ENCODE measurements at regions not wholly inside any gene's neighbourhood (a gene's known extent, or its start where the extent isn't known, plus 50 kb on each side); places are given as distances from the start of the nearest gene placed in this dataset.
A peak's percentile ranks its signal among the peaks of the same experiment; 100 is the strongest.

GRCh38 chr19:5218255-5218855, 122.3 kb downstream of the PTPRS start:
- no peak overlapping the region for H3K4me2 ChIP-seq
- H3K4me3 ChIP-seq, result no peak overlapping the region
- no peak overlapping the region for H3K9ac ChIP-seq
- H3K27ac ChIP-seq, result no peak overlapping the region
- H3K4me1 ChIP-seq, result peaks cover 12 to 27% (median 18%) of the 10 kb centered on the region in 10 experiments
- H3K27me3 ChIP-seq, result no peaks in the 10 kb centered on the region
- no peaks in the 10 kb centered on the region; a peak in 1 of 22 replicates for H4K20me1 ChIP-seq
- TF ChIP-seq Cebpa-rat (IDR thresholded peaks at IDR 0.05), result no peak
- H3K9me3 ChIP-seq (replicated peaks in 1 of 11), result no peaks in the 10 kb centered on the region
- peaks cover 0 to 67% (median 50%) of the 10 kb centered on the region in 11 experiments; a peak in 15 of 22 replicates for H3K36me3 ChIP-seq

DNA sequence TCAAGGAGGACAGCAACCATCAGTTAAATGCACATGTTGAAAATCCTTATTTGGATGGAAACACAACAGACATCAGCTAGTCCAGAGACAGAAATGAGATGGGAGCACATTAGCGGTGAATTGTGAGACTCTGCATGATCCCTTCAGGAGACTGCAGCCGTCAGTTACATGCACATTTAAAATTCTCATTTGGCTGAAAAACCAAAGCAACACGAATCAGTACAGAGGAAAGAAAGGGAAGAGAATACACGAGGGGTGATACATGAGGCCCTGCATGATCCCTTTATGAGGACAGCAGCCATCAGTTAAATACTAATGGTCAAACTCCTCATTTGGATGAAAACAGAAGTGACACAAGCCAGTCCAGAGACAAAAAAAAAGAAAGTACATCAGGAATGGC, 123.4 kb downstream of the PTPRS start:
- Histone ChIP-seq H3K4me1 (peaks cover 12 to 31% (median 18%) of the 10 kb centered on the region in 10 experiments), H4K20me1 (no peaks in the 10 kb centered on the region; a peak in 1 of 22 replicates), H3K4me3 (no peak overlapping the region), H3K9ac (peak overlapping the region in 4 of 11 experiments; percentile 61 to 68 (median 62); a peak in 5 of 22 replicates), H3K27ac (peak overlapping the region in 7 of 11 experiments; percentile 38 to 71 (median 59); a peak in 9 of 22 replicates), H3K27me3 (no peaks in the 10 kb centered on the region), H3K36me3 (peaks cover 0 to 73% (median 57%) of the 10 kb centered on the region in 11 experiments; a peak in 17 of 22 replicates), H3K4me2 (peak overlapping the region; percentile 74 to 95 (median 90)), H3K9me3 (replicated peaks in 1 of 11) (no peaks in the 10 kb centered on the region)
- TF ChIP-seq Cebpa-rat (IDR thresholded peaks at IDR 0.05), result no peak

DNA sequence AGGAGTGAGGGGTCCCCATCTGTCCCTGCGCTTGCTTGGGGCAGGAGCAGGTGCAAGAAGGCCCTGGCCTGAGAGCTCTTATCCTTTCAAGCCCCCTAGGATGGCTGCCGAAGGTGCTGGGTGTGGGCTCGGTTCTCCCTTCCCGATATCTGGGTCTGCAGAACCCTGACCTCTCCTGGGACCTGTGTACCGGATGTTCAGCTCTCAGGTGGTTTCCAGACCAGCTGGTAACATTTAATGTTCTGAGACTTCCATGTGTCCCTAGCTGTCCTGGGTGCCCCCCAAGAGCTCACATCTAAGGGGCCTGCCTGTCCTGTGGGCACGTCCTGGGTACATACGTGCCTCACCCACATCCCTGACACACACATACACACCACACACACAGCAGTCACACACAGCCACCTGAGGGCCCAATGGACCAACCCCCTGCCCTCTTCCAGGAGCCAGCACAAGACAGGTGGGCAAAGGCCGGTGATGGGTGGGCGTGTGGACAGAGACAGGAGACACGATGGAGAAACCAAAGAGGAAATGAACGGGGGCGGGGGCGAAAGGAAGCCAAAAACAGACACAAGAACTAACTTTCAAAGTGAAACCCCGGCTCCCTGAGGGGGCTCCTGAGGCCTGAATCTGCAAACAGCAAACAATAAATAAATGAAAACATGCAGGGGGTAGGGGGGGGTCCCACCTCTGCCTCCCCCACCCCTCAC, 124.3 kb downstream of the PTPRS start:
- no peak for TF ChIP-seq Cebpa-rat (IDR thresholded peaks at IDR 0.05)
- Histone ChIP-seq H3K4me3 (peak overlapping the region in 3 of 10 experiments; percentile 11 to 31 (median 23); a peak in 2 of 20 replicates), H3K9me3 (replicated peaks in 1 of 11) (peaks cover 0 to 7% (median 2%) of the 10 kb centered on the region in 11 experiments; a peak in 10 of 22 replicates), H3K27ac (peak overlapping the region in 9 of 11 experiments; percentile 35 to 71 (median 59); a peak in 16 of 22 replicates), H4K20me1 (no peaks in the 10 kb centered on the region; a peak in 1 of 22 replicates), H3K4me2 (peak overlapping the region; percentile 74 to 95 (median 90)), H3K27me3 (no peaks in the 10 kb centered on the region), H3K4me1 (peaks cover 12 to 31% (median 18%) of the 10 kb centered on the region in 10 experiments), H3K9ac (peak overlapping the region in 10 of 11 experiments; percentile 39 to 68 (median 61); a peak in 18 of 22 replicates), H3K36me3 (peaks cover 3 to 75% (median 64%) of the 10 kb centered on the region in 11 experiments; a peak in 21 of 22 replicates)

DNA sequence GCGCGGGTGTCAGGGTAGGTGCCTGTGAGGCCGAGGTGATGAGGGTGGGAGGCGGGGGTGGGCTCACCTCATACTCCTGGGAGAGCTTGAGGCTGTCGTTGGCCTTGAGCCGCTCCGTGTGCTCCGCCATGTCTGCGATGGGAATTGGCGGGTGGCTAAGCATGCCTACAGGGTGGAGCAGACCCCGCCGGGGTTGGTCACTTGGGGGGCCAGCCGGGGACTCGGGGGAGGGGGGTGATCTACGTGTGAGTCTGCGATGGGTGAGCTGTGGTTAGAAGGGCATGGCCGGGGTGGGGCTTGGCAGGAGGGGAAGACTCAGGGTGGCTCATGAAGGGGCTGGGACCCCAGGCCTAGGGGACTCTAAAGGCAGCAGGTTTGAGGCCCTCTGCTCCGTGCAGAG, 125.2 kb downstream of the PTPRS start:
- H3K9me3 ChIP-seq (replicated peaks in 1 of 11), result peaks cover 5 to 15% (median 11%) of the 10 kb centered on the region in 11 experiments; a peak in 17 of 22 replicates
- H4K20me1 ChIP-seq, result no peaks in the 10 kb centered on the region; a peak in 1 of 22 replicates
- no peak overlapping the region for H3K9ac ChIP-seq
- H3K27me3 ChIP-seq, result no peaks in the 10 kb centered on the region
- H3K4me2 ChIP-seq, result peak overlapping the region in 1 of 11 experiments; percentile 91; a peak in 1 of 22 replicates
- H3K27ac ChIP-seq, result peak overlapping the region in 3 of 11 experiments; percentile 64 to 71 (median 66); a peak in 3 of 22 replicates
- H3K36me3 ChIP-seq, result peaks cover 10 to 75% (median 64%) of the 10 kb centered on the region in 11 experiments
- H3K4me3 ChIP-seq, result no peak overlapping the region
- TF ChIP-seq Cebpa-rat (IDR thresholded peaks at IDR 0.05), result no peak
- peaks cover 12 to 31% (median 18%) of the 10 kb centered on the region in 10 experiments for H3K4me1 ChIP-seq

- no peak for TF ChIP-seq Cebpa-rat (IDR thresholded peaks at IDR 0.05)
- Histone ChIP-seq H3K4me1 (peaks cover 12 to 31% (median 18%) of the 10 kb centered on the region in 10 experiments), H3K4me3 (no peak overlapping the region), H3K9me3 (replicated peaks in 1 of 11) (peaks cover 5 to 21% (median 14%) of the 10 kb centered on the region in 11 experiments; a peak in 17 of 22 replicates), H3K9ac (no peak overlapping the region), H3K36me3 (peaks cover 11 to 75% (median 64%) of the 10 kb centered on the region in 11 experiments), H3K4me2 (no peak overlapping the region), H3K27ac (no peak overlapping the region), H4K20me1 (no peaks in the 10 kb centered on the region; a peak in 1 of 22 replicates), H3K27me3 (no peaks in the 10 kb centered on the region)
Observed at GRCh38 chr19:5214902-5215301, 125.7 kb downstream of the PTPRS start.

DNA sequence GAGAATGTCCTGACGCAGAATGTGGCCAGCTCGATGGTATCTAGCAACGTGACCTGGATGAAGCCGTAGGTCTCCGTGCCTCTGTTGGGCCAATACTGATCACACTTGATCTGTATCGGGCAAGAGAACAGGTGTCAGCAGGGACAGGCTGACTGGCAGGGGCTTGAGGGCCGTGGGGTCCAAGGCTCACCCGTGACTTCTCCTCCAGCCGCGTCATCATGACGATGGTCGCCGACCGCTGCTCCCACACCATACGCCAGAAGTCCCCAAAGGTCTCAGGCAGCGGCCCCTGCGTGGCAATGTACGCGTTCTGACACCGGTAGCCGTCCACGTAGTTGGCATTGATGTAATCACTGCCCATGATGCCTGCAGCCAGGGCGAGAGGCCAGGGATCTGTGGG, 126.2 kb downstream of the PTPRS start:
- Histone ChIP-seq H4K20me1 (no peaks in the 10 kb centered on the region), H3K36me3 (peaks cover 11 to 75% (median 64%) of the 10 kb centered on the region in 11 experiments), H3K4me2 (no peak overlapping the region), H3K9me3 (replicated peaks in 1 of 11) (peaks cover 5 to 24% (median 16%) of the 10 kb centered on the region in 11 experiments; a peak in 17 of 22 replicates), H3K4me3 (no peak overlapping the region), H3K4me1 (peaks cover 12 to 31% (median 18%) of the 10 kb centered on the region in 10 experiments), H3K27me3 (no peaks in the 10 kb centered on the region), H3K27ac (no peak overlapping the region), H3K9ac (no peak overlapping the region)
- no peak for TF ChIP-seq Cebpa-rat (IDR thresholded peaks at IDR 0.05)

- no peaks in the 10 kb centered on the region for H4K20me1 ChIP-seq
- H3K27ac ChIP-seq, result no peak overlapping the region
- H3K27me3 ChIP-seq, result no peaks in the 10 kb centered on the region
- H3K4me1 ChIP-seq, result peaks cover 12 to 31% (median 18%) of the 10 kb centered on the region in 10 experiments
- H3K36me3 ChIP-seq, result peaks cover 11 to 75% (median 64%) of the 10 kb centered on the region in 11 experiments
- H3K4me2 ChIP-seq, result no peak overlapping the region
- H3K9me3 ChIP-seq (replicated peaks in 1 of 11), result peaks cover 5 to 31% (median 18%) of the 10 kb centered on the region in 11 experiments; a peak in 17 of 22 replicates
- no peak overlapping the region for H3K9ac ChIP-seq
- no peak for TF ChIP-seq Cebpa-rat (IDR thresholded peaks at IDR 0.05)
- no peak overlapping the region for H3K4me3 ChIP-seq
Observed at GRCh38 chr19:5213667-5214066, 126.9 kb downstream of the PTPRS start.

DNA sequence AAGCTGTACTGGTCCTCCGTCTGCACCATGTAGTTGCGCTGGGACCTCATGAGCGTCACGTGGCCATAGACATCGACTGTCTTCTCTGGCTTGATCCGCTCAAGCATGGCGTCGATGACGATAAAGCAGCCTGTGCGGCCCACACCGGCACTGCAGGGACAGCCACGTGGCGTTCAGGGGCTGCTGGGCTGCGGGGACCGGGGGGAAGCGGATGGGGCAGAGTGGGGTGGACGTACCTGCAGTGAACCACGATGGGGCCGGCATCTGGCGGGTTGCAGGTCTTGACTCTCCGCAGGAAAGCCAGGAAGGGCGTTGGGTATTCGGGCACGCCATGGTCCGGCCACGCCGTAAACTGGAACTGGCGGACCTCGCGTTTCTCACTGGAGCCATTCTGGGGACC, 128.5 kb downstream of the PTPRS start:
- peaks cover 11 to 81% (median 67%) of the 10 kb centered on the region in 11 experiments for H3K36me3 ChIP-seq
- H4K20me1 ChIP-seq, result no peaks in the 10 kb centered on the region
- TF ChIP-seq Cebpa-rat (IDR thresholded peaks at IDR 0.05), result no peak

More for the DNA sequence above, 128.5 kb downstream of the PTPRS start:
- Histone ChIP-seq H3K4me1 (peaks cover 11 to 26% (median 15%) of the 10 kb centered on the region in 10 experiments), H3K27ac (no peak overlapping the region), H3K27me3 (no peaks in the 10 kb centered on the region), H3K9ac (no peak overlapping the region), H3K4me2 (no peak overlapping the region), H3K9me3 (replicated peaks in 1 of 11) (peaks cover 5 to 31% (median 18%) of the 10 kb centered on the region in 11 experiments; a peak in 17 of 22 replicates), H3K4me3 (no peak overlapping the region)

Data from BLaER1 treated with 17β-estradiol and CSF1 and Interleukin-3, amounts not matched to agents 10 nM and 100 nM (cell line).